SKM-1 (cell line): ENCODE measurements at regions not wholly inside any gene's neighbourhood (a gene's known extent, or its start where the extent isn't known, plus 50 kb on each side); places are given as distances from the start of the nearest gene placed in this dataset.

Source experiments
- DNase-seq: peaks from one replicate; lab custom pipeline; 2025; ENCODE audit not compliant: unreplicated experiment; lab: John Stamatoyannopoulos, UW

GRCh38 chr4:110953191-110953590, 330.3 kb upstream of the PITX2 start:
- no peak for DNase-seq

GRCh38 chr4:110953898-110954297, 331.0 kb upstream of the PITX2 start:
- no peak for DNase-seq

- no peak for DNase-seq
Measured at GRCh38 chr4:110955748-110956147, 332.9 kb upstream of the PITX2 start.

GRCh38 chr4:110959041-110959643, 336.3 kb upstream of the PITX2 start:
- DNase-seq = no peak

GRCh38 chr4:110961066-110961465, 338.2 kb upstream of the PITX2 start:
- DNase-seq = no peak

- no peak for DNase-seq
Measured at GRCh38 chr4:110962616-110963015, 339.7 kb upstream of the PITX2 start.

GRCh38 chr4:110963662-110964280, 340.9 kb upstream of the PITX2 start:
- no peak for DNase-seq

- no peak for DNase-seq
Measured at GRCh38 chr4:110967936-110968335, 345.1 kb upstream of the PITX2 start.

GRCh38 chr4:110970642-110971041, 347.8 kb upstream of the PITX2 start:
- DNase-seq = peak; percentile 67

GRCh38 chr4:110975338-110975737, 352.5 kb upstream of the PITX2 start:
- no peak for DNase-seq

- DNase-seq = no peak
Measured at GRCh38 chr4:110977554-110977953, 354.7 kb upstream of the PITX2 start.

- DNase-seq = no peak
Measured at GRCh38 chr4:110978761-110979160, 355.9 kb upstream of the PITX2 start.

- no peak for DNase-seq
Measured at GRCh38 chr4:110982486-110982885, 359.6 kb upstream of the PITX2 start.

- no peak for DNase-seq
Measured at GRCh38 chr4:110988722-110989121, 365.8 kb upstream of the PITX2 start.

- DNase-seq = no peak
Measured at GRCh38 chr4:110989125-110989524, 366.2 kb upstream of the PITX2 start.

- no peak for DNase-seq
Measured at GRCh38 chr4:110994781-110995180, 371.9 kb upstream of the PITX2 start.

GRCh38 chr4:110998320-110998719, 375.4 kb upstream of the PITX2 start:
- DNase-seq = no peak

- no peak for DNase-seq
Measured at GRCh38 chr4:111011458-111011857, 388.6 kb upstream of the PITX2 start.

- DNase-seq = no peak
Measured at GRCh38 chr4:111013846-111014245, 391.0 kb upstream of the PITX2 start.

GRCh38 chr4:111014537-111014936, 391.7 kb upstream of the PITX2 start:
- DNase-seq = no peak

- DNase-seq = no peak
Measured at GRCh38 chr4:111016416-111016815, 393.5 kb upstream of the PITX2 start.

- no peak for DNase-seq
Measured at GRCh38 chr4:111018216-111018615, 395.3 kb upstream of the PITX2 start.

GRCh38 chr4:111020476-111020875, 397.6 kb upstream of the PITX2 start:
- DNase-seq = no peak
